Ishikawa (cell line): ENCODE measurements at regions not wholly inside any gene's neighbourhood (a gene's known extent, or its start where the extent isn't known, plus 50 kb on each side); places are given as distances from the start of the nearest gene placed in this dataset.

ENCODE experiments used
- CEBPB ChIP-seq: IDR thresholded peaks from 2 replicates; pipeline ENCODE4 v1.6.1; 2012
- EP300 ChIP-seq: IDR thresholded peaks from 2 replicates; pipeline ENCODE4 v1.6.1; 2012; ENCODE audit warnings: borderline replicate concordance
- RAD21 ChIP-seq: IDR thresholded peaks from 2 replicates; pipeline ENCODE4 v1.6.1; 2012; ENCODE audit warnings: low read depth
- TAF1 ChIP-seq: IDR thresholded peaks from 2 replicates; pipeline ENCODE4 v1.6.1; 2012; ENCODE audit warnings: low read depth, mild to moderate bottlenecking
- TEAD4 ChIP-seq: IDR thresholded peaks from 2 replicates; pipeline ENCODE4 v1.6.1; 2012
- YY1 ChIP-seq: IDR thresholded peaks from 2 replicates; pipeline ENCODE4 v1.6.1; 2012; ENCODE audit warnings: low read depth
- ZBTB7A ChIP-seq: IDR thresholded peaks from 2 replicates; pipeline ENCODE4 v1.6.1; 2012; ENCODE audit warnings: low read depth
- TF ChIP-seq, protein P1 (sequence below): IDR thresholded peaks from 2 replicates; pipeline ENCODE4 v1.6.1; 2012
- TF ChIP-seq, protein P2 (sequence below): IDR thresholded peaks from 2 replicates; pipeline ENCODE4 v1.6.1; 2012; ENCODE audit warnings: low read depth, mild to moderate bottlenecking
- TF ChIP-seq, protein P3 (sequence below): IDR thresholded peaks from 2 replicates; pipeline ENCODE4 v1.6.1; 2012

DNA sequence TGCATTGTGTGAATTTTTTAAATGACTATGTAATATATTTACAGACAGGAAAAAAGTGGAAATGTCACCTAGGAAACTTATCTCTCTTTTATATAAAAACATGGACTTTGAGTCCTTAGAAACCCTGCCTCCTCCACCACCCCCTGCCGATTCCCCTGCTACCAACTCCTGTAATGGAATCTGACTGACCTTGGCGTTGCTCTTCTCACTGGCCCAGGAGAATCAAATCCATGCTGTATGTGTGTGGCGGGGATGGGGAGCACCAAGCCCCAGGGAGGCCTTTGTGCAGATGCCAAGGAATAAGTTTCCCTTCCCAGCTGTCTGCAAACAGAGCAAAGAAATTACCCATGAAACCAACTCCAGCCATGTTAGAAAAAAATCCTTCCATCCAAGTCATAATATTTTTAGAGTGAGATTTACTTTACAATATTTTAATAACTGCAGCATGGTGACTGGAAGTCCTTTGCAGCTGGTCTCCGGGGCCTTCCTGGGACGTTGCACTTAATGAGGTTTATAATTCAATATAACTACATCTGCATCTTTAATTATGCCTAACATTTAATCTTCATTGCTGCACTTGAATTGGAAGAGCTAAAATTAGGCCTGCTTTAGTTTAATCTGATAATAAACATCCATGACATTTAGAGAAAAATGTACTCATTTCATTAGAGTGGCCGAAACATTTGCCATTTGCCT is 111.4 kb upstream of the CACUL1 start:
- no peak for TF ChIP-seq YY1
- TF ChIP-seq, protein P1, sequence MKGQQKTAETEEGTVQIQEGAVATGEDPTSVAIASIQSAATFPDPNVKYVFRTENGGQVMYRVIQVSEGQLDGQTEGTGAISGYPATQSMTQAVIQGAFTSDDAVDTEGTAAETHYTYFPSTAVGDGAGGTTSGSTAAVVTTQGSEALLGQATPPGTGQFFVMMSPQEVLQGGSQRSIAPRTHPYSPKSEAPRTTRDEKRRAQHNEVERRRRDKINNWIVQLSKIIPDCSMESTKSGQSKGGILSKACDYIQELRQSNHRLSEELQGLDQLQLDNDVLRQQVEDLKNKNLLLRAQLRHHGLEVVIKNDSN = no peak
- TF ChIP-seq RAD21 = no peak
- TF ChIP-seq, protein P2, sequence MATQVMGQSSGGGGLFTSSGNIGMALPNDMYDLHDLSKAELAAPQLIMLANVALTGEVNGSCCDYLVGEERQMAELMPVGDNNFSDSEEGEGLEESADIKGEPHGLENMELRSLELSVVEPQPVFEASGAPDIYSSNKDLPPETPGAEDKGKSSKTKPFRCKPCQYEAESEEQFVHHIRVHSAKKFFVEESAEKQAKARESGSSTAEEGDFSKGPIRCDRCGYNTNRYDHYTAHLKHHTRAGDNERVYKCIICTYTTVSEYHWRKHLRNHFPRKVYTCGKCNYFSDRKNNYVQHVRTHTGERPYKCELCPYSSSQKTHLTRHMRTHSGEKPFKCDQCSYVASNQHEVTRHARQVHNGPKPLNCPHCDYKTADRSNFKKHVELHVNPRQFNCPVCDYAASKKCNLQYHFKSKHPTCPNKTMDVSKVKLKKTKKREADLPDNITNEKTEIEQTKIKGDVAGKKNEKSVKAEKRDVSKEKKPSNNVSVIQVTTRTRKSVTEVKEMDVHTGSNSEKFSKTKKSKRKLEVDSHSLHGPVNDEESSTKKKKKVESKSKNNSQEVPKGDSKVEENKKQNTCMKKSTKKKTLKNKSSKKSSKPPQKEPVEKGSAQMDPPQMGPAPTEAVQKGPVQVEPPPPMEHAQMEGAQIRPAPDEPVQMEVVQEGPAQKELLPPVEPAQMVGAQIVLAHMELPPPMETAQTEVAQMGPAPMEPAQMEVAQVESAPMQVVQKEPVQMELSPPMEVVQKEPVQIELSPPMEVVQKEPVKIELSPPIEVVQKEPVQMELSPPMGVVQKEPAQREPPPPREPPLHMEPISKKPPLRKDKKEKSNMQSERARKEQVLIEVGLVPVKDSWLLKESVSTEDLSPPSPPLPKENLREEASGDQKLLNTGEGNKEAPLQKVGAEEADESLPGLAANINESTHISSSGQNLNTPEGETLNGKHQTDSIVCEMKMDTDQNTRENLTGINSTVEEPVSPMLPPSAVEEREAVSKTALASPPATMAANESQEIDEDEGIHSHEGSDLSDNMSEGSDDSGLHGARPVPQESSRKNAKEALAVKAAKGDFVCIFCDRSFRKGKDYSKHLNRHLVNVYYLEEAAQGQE = no peak
- TF ChIP-seq TAF1 = no peak
- TF ChIP-seq EP300 = no peak
- no peak for TF ChIP-seq CEBPB
- no peak for TF ChIP-seq ZBTB7A
- TF ChIP-seq, protein P3, sequence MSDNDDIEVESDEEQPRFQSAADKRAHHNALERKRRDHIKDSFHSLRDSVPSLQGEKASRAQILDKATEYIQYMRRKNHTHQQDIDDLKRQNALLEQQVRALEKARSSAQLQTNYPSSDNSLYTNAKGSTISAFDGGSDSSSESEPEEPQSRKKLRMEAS = no peak
- TF ChIP-seq TEAD4 = no peak
